Activated CD8-positive, alpha-beta memory T cell treated with anti-CD3 and anti-CD28 coated beads, Interleukin-2, amount 50 U/mL, for 48 hours (primary cell): ENCODE measurements at regions not wholly inside any gene's neighbourhood (a gene's known extent, or its start where the extent isn't known, plus 50 kb on each side); places are given as distances from the start of the nearest gene placed in this dataset.

Experiments used
- DNase-seq: peaks from one replicate; pipeline ENCODE4 v3.0.0-alpha.2; 2020

GRCh38 chr12:60391051-60391450 lies 795.2 kb downstream of the SLC16A7 start:
- DNase-seq = no peak

DNA sequence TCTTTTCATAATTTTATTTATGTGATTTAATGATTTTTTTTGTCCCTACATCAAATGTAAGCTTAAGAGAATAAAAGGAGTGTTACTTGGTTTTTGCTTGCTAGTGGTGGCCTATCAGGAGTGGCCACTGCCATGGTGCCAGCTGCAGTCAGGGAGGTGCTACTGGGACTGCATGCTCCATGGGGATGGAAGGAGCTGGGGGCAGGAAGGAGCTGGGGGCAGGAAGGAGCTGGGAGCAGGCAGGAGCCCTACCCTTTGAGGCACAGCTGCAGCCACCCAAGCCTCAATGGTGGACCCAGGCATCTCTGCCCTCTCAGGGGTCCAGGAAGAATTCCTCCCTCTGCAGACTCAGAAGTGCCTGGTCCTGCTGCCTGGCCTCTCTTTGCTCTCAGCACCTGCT lies 796.0 kb downstream of the SLC16A7 start:
- DNase-seq = no peak

DNA sequence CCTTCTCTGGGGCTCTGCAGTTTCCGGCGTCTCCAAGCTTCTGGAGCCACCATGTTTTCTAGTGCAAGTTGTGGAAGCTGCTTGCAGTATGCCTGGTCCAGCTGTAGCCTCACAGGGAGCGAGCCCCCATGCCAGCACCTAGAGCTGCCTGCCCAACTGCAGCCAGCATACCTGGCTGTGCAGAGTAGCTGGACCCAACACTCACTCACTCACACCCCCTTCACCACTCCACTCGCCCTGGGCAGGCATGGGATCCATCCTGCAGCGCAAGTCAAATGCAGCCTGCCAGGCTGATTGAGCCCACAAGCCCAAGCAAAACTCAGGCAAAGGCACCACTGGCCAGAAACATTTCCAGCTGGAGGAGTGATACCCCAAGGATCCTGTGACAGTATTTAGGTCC lies 797.3 kb downstream of the SLC16A7 start:
- no peak for DNase-seq

- no peak for DNase-seq
Measured at GRCh38 chr12:60394665-60395064, 798.8 kb downstream of the SLC16A7 start.

- no peak for DNase-seq
Measured at GRCh38 chr12:60398547-60398946, 802.7 kb downstream of the SLC16A7 start.

DNA sequence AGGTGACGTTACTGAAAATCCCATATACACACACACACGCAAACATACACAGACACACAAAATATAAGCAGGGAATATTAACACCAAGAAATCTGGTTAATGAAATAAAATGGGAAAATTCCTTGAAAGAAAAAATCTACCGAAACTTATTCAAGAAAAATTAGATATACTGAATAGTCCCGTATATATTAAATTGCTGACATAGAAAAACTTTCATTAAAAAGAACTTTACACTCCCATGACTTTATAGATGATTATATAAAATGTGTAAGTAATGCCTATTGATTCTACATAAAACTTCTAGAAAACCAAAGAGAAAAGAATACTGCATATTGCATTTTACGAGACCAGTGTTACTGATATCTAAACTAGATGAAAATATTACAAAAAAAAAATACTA lies 803.2 kb downstream of the SLC16A7 start:
- DNase-seq = no peak

DNA sequence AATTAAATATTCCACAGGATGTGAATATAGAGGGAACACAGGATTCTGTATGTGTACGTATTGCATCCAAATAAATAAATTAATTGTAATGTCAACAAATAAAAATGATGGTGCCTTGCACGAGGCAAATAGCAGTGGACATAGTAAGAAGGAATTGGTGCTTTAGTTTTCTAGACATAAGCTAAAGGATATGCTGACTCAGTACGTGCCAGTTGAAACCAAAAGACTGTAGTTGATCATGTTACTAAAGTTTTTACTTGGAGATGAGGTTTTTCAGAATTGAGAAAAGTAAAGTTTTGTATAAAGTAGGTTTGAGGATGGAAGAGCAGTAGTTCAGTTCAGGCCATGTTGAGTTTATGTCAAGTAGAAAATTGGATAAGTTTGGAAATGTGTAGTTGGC lies 807.2 kb downstream of the SLC16A7 start:
- DNase-seq = no peak

- no peak for DNase-seq
Measured at GRCh38 chr12:60415351-60415750, 819.5 kb downstream of the SLC16A7 start.

GRCh38 chr12:60419986-60420385 lies 824.2 kb downstream of the SLC16A7 start:
- DNase-seq = no peak

DNA sequence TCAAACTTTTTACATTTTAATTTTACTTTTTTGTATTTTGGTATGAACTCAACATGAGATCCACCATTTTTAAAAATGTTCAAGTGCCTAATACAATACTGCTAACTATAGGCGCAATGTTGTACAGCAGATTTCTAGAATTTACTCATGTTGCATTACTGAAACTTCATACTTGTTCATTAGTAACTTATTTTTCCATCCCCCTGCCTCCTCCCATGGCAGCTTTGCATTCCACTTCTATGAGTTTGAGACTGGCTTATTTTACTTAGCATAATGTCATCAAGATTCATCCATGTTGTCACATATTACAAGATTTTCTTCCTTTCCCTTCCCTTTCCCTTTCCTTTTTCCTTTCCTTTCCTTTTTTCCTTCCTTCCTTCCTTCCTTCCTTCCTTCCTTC lies 825.9 kb downstream of the SLC16A7 start:
- no peak for DNase-seq

DNA sequence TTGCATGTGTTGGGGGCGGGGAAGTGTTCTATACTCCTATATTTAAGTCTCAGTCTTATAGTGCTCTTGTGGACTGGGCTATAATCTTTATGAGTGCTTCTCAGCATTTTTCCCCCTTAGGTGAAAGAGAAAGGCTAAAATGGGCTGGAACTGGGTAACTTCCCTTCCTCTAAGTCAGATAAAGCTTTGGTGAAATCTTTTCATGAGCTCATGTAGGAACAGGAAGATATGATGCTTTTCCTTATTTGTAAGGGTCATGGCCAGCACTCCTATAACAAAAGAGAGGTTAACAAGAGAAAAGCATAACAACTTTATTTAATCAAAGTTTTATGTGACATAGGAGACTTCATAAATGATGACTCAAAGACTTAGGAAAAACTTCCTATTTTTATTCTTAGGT lies 841.5 kb downstream of the SLC16A7 start:
- no peak for DNase-seq

DNA sequence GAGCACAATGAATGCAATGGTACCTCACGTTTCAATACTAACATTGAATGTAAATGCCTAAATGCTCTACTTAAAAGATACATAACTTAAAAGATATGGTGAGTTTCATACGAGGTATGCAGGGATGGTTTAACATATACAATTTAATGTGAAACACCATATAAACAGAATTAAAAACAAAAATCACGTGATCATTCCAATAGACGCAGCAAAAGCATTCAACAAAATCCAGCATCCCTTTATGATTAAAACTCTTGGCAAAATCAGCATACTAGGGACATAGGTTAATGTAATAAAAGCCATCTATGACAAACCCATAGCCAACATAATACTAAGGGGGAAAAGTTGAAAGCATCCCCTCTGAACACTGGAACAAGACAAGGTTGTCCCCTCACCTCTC lies 845.7 kb downstream of the SLC16A7 start:
- DNase-seq = no peak

GRCh38 chr12:60451457-60451856 lies 855.6 kb downstream of the SLC16A7 start:
- no peak for DNase-seq

- no peak for DNase-seq
Measured at GRCh38 chr12:60465060-60465459, 869.2 kb downstream of the SLC16A7 start.

- no peak for DNase-seq
Measured at GRCh38 chr12:60468546-60468945, 872.7 kb downstream of the SLC16A7 start.

DNA sequence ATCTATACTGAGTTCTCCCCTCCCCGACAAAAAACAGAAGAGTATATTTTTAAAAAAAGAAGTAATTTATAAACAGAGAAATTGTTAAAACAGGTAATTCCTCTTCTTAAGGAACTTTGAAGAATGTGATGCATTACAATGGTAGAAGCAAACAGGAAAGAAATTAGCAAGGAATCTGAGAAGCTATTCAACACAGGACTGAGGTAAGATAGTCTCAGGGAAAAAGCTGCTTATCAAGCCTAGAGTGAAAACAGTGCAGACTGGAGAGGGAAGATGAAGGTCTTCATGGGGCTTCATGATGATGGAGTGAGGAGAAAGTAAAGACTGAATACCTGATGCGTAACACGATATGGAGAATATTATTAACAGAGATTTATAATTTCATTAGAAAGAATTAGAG lies 880.0 kb downstream of the SLC16A7 start:
- DNase-seq = no peak

GRCh38 chr12:60487284-60487683 lies 891.5 kb downstream of the SLC16A7 start:
- DNase-seq = no peak

DNA sequence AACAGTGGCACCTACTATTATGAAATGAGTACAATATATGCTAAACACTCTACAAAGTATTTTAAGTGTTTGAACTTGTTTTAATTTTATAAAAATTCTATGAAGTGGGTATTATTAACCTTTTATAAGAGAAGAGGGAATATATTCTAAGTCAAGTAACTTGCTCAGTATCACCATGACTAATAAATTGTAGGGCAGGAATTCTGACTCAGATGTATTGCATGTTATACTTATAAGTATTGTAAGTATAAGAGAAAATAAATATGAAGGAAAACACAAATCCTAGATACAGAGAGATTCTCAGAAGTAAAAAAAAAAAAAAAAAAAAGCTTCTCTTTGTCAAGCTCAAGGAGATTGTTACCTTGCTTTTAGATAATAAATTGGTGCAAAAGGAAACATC lies 893.2 kb downstream of the SLC16A7 start:
- no peak for DNase-seq

- DNase-seq = no peak
Measured at GRCh38 chr12:60494244-60494643, 898.4 kb downstream of the SLC16A7 start.

- DNase-seq = no peak
Measured at GRCh38 chr12:60498656-60499055, 902.8 kb downstream of the SLC16A7 start.

- no peak for DNase-seq
Measured at GRCh38 chr12:60501124-60501729, 905.4 kb downstream of the SLC16A7 start.

- DNase-seq = no peak
Measured at GRCh38 chr12:60522684-60523400, 927.0 kb downstream of the SLC16A7 start.

GRCh38 chr12:60529261-60529660 lies 933.4 kb downstream of the SLC16A7 start:
- no peak for DNase-seq

DNA sequence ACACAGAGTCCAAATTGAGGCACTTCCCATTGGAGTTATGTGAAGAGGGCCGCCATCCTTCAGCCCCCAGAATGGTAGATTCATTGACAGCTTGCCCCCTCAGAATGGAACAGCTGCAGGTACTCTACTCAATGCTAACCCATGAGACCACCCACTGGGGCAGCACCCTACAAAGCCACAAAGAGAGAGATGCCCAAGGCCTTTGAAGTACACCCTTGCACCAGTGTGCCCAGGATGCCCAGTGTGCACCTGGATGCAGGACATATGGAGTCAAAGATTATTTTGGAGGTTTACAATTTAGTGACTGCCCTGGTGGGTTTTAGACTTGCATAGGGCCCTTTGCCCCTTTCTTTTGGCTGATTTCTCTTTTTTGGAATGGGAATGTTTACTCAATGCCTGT lies 933.9 kb downstream of the SLC16A7 start:
- no peak for DNase-seq

GRCh38 chr12:60535363-60535762 lies 939.5 kb downstream of the SLC16A7 start:
- DNase-seq = no peak
